Left renal cortex interstitium (tissue), 4 donors: ENCODE measurements at regions not wholly inside any gene's neighbourhood (a gene's known extent, or its start where the extent isn't known, plus 50 kb on each side); places are given as distances from the start of the nearest gene placed in this dataset.

Experiments
- DNase-seq, 4 donors: peaks; one replicate each; pipeline ENCODE4 v3.0.0-alpha.2; 2013; ENCODE audit warnings: low read depth in 4 of 4, low spot score in 2 of 4, missing footprints in 1 of 4

DNA sequence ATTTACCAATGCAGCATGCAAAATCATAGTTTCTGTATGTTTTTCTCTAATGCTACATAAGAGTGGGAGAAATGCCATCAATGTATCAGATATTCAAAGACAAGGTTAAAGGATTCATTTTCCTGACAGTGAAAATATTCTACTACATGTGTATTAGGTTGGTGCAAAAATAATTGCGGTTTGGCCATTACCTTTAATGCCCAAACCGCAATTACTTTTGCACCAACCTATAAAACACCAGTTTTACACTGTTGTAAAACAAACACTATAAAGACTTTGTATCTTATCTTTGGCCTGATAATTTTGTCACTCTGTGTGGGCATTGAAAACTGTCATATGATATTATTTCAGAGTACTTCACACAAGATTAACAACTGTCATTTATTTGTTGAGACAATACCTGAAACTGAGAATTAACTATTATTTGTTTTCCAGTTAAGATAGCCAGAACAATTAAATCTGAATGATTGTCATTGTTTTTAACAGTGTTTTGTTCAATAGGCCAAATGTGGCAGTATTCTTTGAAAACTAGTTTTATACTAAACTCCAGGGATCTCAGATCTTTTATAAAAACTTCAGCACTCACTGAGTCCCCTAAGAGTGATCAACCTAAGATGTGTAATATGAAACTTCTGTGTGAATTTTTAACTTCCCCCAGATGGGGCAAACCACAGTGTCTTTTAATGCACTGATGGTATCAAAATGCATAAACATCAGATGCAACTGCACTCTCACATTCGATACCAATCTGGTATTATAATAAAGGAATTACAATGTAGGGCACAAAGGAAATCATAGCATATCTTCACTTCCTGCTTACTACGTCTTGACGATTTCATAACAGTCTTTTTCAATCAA is 53.8 kb upstream of the FBN2 start:
- no peak for DNase-seq

GRCh38 chr5:128596071-128596470 is 58.0 kb upstream of the FBN2 start:
- DNase-seq = peak in 2 of 4 donors; percentile 11 to 20

DNA sequence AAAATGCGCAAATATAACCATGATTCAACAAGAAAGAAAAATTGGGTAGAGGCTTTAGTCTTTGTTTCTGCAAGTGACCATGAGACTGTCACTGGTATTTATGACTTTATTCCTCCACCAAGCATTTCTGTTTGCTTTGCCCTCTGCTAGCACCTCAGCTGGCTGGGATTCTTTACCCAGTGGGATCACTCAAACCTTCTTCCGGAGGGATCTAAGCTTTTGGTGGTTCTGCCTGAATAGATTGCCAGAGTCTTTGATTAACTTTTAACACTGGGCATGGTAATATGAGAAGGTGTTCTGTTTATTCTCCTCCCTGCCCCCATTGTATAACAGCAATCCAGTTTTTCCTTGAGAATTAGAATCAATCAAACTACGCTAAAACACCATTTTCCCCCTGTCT is 59.1 kb upstream of the FBN2 start:
- DNase-seq = peak in 2 of 4 donors; percentile 19

DNA sequence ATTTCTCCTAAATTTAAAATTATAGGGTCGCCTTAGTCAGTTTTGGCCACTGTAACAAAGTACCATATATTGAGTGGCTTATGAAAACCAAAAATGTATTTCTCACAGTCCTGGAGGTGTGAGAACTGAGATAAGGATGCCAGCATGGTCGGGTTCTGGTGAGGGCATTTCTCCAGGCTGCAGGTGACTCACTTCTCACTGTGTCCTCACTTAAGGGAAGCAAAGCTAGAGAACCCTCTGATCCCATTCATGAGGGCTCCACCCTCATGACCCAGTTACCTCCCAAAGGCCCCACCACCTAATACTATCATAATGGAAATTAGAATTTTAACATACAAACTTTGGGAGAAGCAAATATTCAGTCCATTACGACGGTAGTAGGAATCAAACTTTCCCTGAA is 75.1 kb upstream of the FBN2 start:
- DNase-seq = no peak

DNA sequence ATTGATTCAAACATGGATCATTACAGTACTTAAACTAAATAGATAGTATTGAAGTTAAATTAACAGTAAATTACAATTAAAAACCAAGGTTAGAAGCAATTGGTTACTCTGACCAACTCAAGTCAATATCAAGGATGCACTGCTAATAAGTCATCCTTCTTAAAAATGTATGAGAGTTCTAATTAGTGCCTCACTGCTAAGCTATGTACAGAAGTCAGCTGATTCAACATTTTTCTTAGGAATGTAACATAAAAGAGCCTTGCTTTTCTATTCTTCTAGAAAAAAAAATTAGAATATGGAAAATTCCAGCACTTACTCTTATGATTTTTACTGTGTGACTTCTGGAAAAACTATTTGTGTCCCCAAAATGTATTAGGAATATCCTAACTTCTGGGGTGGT is 75.7 kb upstream of the FBN2 start:
- no peak for DNase-seq

DNA sequence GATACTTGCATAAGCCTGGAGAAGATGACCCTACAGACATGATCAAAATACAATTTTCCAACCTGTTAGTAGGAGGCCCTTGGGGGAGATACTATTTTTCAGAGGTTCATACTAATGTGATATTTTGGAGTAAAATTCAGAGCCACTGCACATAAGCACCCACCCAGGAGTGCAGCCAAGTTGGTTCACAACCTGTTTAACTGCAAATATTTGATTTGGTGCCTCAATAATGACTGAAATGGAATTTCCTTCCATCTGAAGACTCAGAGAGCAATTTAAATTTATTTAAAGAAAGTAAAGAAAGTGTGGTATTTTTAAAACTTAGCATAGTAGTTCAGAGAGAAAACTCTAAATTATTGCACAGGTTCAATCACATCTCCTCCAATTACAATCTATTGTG is 77.5 kb upstream of the FBN2 start:
- DNase-seq = no peak

DNA sequence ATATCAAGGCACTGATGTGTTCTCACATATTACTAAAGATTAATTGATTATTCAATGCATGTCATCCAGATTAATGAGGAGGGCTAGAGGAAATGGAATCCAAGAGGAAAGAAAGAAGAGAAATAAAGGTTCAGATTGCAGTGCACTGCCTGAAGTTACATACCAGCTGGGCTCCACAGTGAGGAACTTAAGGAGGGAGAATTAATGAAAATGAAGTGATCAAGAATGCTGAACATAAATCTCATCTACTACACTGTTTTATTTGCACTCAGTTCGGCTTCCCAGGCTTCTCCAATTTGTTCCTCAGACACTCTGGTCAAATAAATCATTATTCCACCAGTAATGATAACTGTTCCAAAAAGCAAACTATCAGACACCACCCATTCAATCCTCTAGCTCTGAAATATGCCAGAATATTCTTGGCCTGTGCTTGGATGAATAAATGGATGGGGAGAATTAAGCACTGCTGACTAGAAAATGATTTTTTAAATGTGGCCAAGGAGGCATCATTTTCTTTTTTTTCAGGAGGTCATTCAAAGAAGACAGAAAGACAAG is 88.6 kb upstream of the FBN2 start:
- DNase-seq = peak in 3 of 4 donors; percentile 25 to 31 (median 28)

DNA sequence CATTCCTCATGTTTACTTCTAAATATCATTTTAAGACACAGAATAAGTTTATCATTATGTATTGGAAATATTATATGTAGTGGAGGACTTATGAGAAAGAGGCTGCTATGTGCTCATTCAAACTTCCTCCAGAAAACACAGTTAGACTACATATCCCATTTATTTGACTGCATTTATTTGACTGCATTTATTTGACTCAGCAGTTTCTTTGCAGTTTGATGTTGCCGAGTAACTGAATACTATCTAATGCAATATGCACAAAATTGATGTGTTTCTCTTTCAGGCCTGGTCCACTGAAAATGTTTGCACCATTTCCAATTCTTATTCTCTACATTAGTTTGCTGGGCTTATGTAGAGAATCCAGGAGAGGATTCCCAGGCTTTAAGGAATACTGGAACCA is 89.9 kb upstream of the FBN2 start:
- no peak for DNase-seq

DNA sequence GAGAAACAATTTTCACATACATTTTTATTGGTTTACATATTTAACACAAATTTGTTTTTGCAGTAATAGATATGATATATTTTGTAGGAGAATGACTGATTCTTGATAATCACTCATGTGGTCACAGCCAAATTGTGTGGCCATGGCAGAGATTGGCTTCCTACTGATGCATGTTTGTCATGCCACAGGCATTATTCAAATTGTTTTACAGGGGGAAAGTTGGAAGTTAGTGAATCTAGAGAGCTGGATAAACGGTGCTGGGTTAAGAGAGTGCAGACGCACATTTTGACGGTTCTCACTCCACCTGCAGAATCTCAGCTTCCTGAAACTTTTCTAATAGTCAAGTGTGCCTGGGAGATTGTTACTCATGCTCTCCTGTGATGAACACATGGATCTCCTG is 91.1 kb upstream of the FBN2 start:
- no peak for DNase-seq

- DNase-seq = no peak
Observed at GRCh38 chr5:128630121-128630520, 92.1 kb upstream of the FBN2 start.

DNA sequence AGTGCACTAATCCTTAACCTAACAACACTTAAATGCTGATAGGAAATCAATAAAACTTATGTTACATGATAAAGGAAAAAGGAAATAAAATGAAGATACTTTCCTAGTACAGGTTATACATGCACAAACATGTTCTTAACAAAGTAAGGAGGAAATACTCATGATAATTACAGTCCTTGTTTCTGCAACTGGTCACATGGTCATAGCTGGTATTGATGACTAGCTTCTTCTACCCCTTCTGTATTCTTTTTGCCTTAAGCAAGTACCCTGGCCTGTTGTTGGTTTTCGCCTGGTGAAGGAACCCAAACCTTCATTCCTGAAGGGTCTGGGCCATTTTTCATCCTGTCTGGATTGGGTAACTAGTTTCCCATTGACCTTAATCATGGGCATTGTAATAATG is 93.7 kb upstream of the FBN2 start:
- no peak for DNase-seq

GRCh38 chr5:128632264-128632663 is 94.2 kb upstream of the FBN2 start:
- DNase-seq = no peak

- no peak for DNase-seq
Observed at GRCh38 chr5:128633901-128634300, 95.9 kb upstream of the FBN2 start.

DNA sequence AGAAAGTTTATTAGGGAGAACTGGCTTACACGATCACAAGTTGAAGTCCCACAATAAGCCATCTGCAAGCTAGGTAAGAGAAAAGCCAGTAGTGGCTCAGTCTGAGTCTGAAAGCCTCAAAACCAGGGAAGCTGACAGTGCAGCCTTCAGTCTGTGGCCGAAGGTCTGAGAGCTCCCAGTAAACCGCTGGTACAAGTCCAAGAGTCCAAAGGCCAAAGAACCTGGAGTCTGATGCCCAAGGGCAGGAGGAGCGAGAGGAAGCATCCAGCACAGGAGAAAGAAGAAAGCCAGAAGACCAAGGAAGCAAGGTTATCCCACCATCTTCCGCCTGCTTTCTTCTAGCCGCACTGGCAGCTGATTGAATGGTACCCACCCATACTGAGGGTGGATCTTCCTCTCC is 97.3 kb upstream of the FBN2 start:
- DNase-seq = no peak

DNA sequence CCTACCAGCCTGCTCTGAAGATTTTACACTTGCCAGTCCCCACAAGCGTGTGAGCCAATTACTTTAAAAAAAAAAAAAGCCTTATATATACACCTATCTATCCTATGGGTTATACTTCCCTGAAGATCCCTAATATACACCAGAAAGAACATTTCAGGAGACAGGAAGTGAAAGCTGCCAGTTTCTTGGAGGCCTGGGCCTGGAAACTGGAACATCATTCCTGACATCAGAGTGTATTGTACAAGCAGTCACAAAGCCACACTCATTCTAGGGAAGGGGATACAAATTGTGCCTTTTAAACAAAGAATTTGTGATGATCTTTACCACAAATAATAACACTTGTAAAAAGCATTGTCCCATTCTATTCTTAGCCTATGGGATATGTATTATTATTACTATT is 98.3 kb upstream of the FBN2 start:
- no peak for DNase-seq

DNA sequence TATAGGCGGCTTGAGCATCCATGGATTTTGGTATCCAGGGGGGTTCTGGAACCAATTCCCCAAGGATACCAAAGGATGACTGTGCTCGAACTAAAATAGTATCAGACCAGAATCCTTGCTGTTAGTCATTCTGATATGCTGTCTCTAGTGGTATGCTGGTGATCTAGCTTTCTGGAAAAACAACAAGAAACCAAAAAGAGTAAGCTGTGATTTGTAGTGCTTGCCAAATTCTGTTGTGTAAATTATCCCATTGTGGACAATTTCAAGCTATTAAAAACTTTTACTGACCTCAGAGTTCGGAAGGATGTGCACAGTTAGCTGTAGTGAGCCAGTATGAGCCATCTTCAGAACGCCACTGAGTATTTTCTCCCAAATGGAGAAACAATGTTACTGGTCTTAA is 99.0 kb upstream of the FBN2 start:
- DNase-seq = no peak

DNA sequence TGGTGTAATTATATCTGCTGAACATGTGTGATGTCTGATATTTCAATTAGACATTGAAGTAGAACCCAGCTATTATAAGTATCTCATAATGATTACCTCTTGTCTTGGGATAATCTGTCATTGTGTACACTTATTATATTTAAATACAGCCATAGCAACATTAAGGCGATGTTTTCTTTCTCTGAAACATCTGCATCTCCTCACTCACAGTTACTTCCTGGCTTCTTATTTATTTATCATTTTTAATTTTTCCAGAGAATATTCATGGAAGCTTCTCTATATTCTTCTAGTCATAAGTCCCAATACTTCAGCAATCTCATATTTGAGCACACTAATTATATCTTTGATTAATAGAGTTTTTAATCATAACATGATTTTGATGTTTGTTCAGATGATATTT is 103.8 kb upstream of the FBN2 start:
- no peak for DNase-seq

DNA sequence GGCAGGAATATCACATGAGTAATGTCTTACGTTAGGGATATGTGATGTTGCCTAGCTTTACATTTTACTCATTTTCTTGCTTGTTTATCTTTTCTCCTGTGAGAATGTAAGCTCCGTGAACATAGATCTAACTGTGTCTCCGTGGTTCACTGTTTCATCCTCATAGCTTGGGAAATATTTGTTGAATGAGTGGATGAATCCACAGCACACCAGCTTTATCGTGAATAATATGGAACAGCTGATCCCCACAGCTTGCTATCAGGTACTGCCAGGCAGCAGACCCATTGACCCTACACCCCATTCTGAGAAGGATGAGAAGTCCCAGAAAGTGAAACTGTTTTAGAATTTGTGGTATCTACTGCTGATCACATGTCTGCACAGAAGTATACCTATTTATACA is 106.8 kb upstream of the FBN2 start:
- no peak for DNase-seq

GRCh38 chr5:128645581-128645980 is 107.5 kb upstream of the FBN2 start:
- DNase-seq = no peak

DNA sequence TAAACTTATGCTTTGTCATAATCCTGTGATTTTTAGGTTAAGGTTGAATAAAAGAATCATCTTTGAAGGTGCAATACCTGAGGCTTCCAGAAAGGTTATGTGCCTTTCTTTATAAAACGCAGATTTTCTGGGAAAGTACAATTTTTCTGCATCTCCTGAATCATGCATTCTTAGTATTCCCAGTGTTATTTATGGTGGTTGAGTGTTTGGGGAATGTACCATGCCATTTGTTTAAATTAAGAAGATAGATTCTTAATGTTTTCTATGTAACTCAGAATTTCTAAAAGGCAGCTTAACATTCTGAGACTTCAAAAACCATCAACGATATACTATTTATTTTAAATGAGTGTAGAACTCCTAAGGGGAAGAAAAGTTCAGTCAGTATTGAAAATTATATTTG is 108.1 kb upstream of the FBN2 start:
- DNase-seq = no peak

DNA sequence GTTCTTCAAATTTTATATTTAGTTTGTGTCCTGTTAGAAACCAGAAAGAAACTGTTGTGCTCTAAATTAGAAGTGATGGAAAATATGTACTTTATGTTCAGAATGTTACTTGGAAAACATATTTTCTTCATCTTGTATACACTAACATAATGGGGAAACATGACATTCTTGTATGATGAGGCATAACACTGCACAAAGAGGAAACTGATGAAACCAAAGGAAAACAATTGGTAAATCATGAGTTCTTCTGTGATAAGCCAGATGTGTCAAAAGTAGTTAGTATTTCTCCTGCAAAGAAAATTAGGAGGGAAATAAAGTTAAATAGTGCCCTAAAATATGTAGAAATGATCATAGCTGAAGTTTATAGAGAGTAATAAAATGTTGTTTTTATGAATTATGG is 111.1 kb upstream of the FBN2 start:
- no peak for DNase-seq

DNA sequence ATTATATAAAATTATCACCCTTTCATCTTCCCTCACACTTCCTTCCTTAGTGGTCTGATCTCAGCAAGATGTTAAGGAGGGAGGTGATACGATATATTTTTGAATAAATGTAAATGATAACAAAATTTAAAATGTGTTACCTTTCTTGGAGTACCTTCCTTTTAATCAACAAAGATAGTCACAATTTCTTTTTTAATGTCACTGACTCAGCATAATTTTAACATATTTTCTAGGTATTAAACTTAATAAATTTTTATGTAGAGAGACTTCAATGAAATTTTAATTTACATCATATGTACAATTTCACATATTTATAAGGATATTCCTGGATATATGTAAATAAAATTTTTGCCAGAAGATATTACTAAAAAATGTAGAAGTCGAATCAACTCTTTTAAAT is 125.0 kb upstream of the FBN2 start:
- no peak for DNase-seq
